Endothelial cell of umbilical vein (primary cell): ENCODE measurements at regions not wholly inside any gene's neighbourhood (a gene's known extent, or its start where the extent isn't known, plus 50 kb on each side); places are given as distances from the start of the nearest gene placed in this dataset.

Source experiments
- BruUV-seq: library from RNA; stranded (reverse); fragments of 400-500 nt; replicated peaks from 2 replicates; lab custom pipeline; 2021; lab: Mats Ljungman, UMichigan
- CTCF ChIA-PET: fragments of 300-600, 350-600 bp; sonication (Branson Sonifier 250); formaldehyde crosslinking; loops from one replicate; lab custom pipeline; 2021; ENCODE audit warnings: antibody characterized with exemption, inconsistent platforms; lab: Charles Lee
- POLR2A ChIA-PET: fragments of 300-600, 350-600 bp; sonication (Branson Sonifier 250); formaldehyde crosslinking; loops from one replicate; lab custom pipeline; 2021; ENCODE audit warnings: antibody characterized with exemption, inconsistent platforms; lab: Charles Lee
- DNase-seq: peaks from one replicate; pipeline ENCODE4 v3.0.0-alpha.2; 2011; ENCODE audit warnings: low read depth, low spot score
- FAIRE-seq: peaks from 2 replicates; lab custom pipeline; 2011; peaks lifted over from hg19 to GRCh38; lab: Jason Lieb, UNC
- H2AFZ ChIP-seq: 2 replicates; pipeline ENCODE4 v1.6.0; 2012; ENCODE audit warnings: low read depth, low read length, control low read depth, inconsistent platforms
- H3K27ac ChIP-seq: 2 replicates; pipeline ENCODE4 v1.5.1; 2011; ENCODE audit warnings: low read depth, mild to moderate bottlenecking, control low read depth, low read length, moderate library complexity; ENCODE audit not compliant: insufficient read depth
- H3K27me3 ChIP-seq, 2 experiments: 2 replicates each; pipeline versions ENCODE4 v1.6.0 to v1.6.1; 2011; ENCODE audit warnings: low read length in 2 of 2, mixed read lengths in 1 of 2; ENCODE audit not compliant: control insufficient read depth in 2 of 2, insufficient read depth in 2 of 2
- H3K36me3 ChIP-seq, 2 experiments: 2 replicates in 1 of 2; 3 replicates in 1 of 2; pipeline ENCODE4 v1.5.1; 2011; ENCODE audit warnings: low read length in 2 of 2, mild to moderate bottlenecking in 1 of 2, moderate library complexity in 1 of 2; ENCODE audit not compliant: control insufficient read depth in 2 of 2, insufficient read depth in 2 of 2; ENCODE audit errors: extremely low read depth in 1 of 2
- H3K4me1 ChIP-seq: 3 replicates; pipeline ENCODE4 v1.5.1; 2011; ENCODE audit warnings: mild to moderate bottlenecking, low read length; ENCODE audit not compliant: control insufficient read depth, insufficient read depth; ENCODE audit errors: extremely low read depth
- H3K4me2 ChIP-seq: 2 replicates; pipeline ENCODE4 v1.6.1; 2011; ENCODE audit warnings: low read length, control low read depth, mixed read lengths; ENCODE audit not compliant: insufficient read depth
- H3K4me3 ChIP-seq, 3 experiments: fragments of 200-600 bp in 1 of 3; sonication (generic), shearing (Covaris generic) in 1 of 3; replicated peaks in 1 of 3; 2 replicates each; pipeline ENCODE4 v1.5.1; 2011 to 2016; ENCODE audit warnings: control low read depth in 3 of 3, low read length in 3 of 3, mild to moderate bottlenecking in 2 of 3, inconsistent platforms in 1 of 3, low read depth in 1 of 3, moderate library complexity in 1 of 3; ENCODE audit not compliant: insufficient read depth in 1 of 3
- H3K79me2 ChIP-seq: 2 replicates; pipeline ENCODE4 v1.6.0; 2012; ENCODE audit warnings: low read length, inconsistent platforms; ENCODE audit not compliant: control insufficient read depth, insufficient read depth
- H3K9ac ChIP-seq: replicated peaks from 2 replicates; pipeline ENCODE3; 2011; ENCODE audit warnings: low read length, control low read depth; ENCODE audit not compliant: insufficient read depth; ENCODE audit errors: extremely low read depth
- H3K9me1 ChIP-seq: replicated peaks from 3 replicates; pipeline ENCODE4 v1.6.0; 2011; ENCODE audit warnings: mild to moderate bottlenecking, low read length; ENCODE audit not compliant: control insufficient read depth, insufficient read depth; ENCODE audit errors: extremely low read depth
- H3K9me3 ChIP-seq: replicated peaks from 2 replicates; pipeline ENCODE4 v1.5.1; 2012; ENCODE audit warnings: low read length, inconsistent platforms; ENCODE audit not compliant: control insufficient read depth, insufficient read depth
- H4K20me1 ChIP-seq: replicated peaks from 2 replicates; pipeline ENCODE3; 2011; ENCODE audit warnings: mild to moderate bottlenecking, low read length; ENCODE audit not compliant: control insufficient read depth, insufficient read depth; ENCODE audit errors: extremely low read depth
- CTCF ChIP-seq, 2 donors: IDR thresholded peaks; 1 replicate in 1 of 2; 2 replicates in 1 of 2; pipeline ENCODE4 v1.5.1; 2011; ENCODE audit warnings: low read length in 2 of 2, mild to moderate bottlenecking in 2 of 2, moderate library complexity in 2 of 2, control low read depth in 1 of 2, inconsistent platforms in 1 of 2, low read depth in 1 of 2; ENCODE audit not compliant: insufficient read depth in 1 of 2; ENCODE audit errors: extremely low read depth in 1 of 2
- EZH2 ChIP-seq: IDR thresholded peaks from 2 replicates; pipeline ENCODE4 v1.6.1; 2012; ENCODE audit warnings: borderline replicate concordance, low read depth, mild to moderate bottlenecking, moderate library complexity, low read length, inconsistent platforms; ENCODE audit not compliant: severe bottlenecking
- FOS ChIP-seq: IDR thresholded peaks from 2 replicates; pipeline ENCODE4 v1.6.1; 2011; ENCODE audit warnings: mild to moderate bottlenecking, low read length, moderate library complexity, borderline replicate concordance; ENCODE audit not compliant: insufficient read depth
- GATA2 ChIP-seq: IDR thresholded peaks from 2 replicates; pipeline ENCODE4 v1.7.0; 2011; ENCODE audit warnings: low read depth, mild to moderate bottlenecking, moderate library complexity, mixed read lengths, low read length; ENCODE audit not compliant: insufficient read length, insufficient read depth
- JUN ChIP-seq: IDR thresholded peaks from 2 replicates; pipeline ENCODE4 v1.6.1; 2011; ENCODE audit warnings: borderline replicate concordance, low read depth; ENCODE audit not compliant: insufficient read length, insufficient read depth
- MAX ChIP-seq: IDR thresholded peaks from 2 replicates; pipeline ENCODE4 v1.6.1; 2011; ENCODE audit not compliant: insufficient read depth, insufficient read length
- MYC ChIP-seq: IDR thresholded peaks from one replicate; pipeline ENCODE4 v1.6.1; 2011; ENCODE audit warnings: mild to moderate bottlenecking, low read depth, low read length
- POLR2A ChIP-seq: IDR thresholded peaks from 2 replicates; pipeline ENCODE4 v1.6.1; 2012; ENCODE audit warnings: low read depth, mild to moderate bottlenecking, control low read depth, low read length
- POLR2AphosphoS5 ChIP-seq: IDR thresholded peaks from 2 replicates; pipeline ENCODE4 v1.6.1; 2012; ENCODE audit warnings: low read depth, mild to moderate bottlenecking, control low read depth, low read length, moderate library complexity; ENCODE audit not compliant: insufficient read depth
- dilution Hi-C: fragments of 300-500 bp; cut with MboI; formaldehyde crosslinking; loops from one replicate; pipeline ENCODE4 v1.15.0; 2019; ENCODE audit warnings: low sequenced_read_pairs; ENCODE audit not compliant: extremely low pct_ligation_motif_present
- intact Hi-C: fragments of 100-400 bp; cut with micrococcal nuclease; formaldehyde crosslinking; loops from one replicate; pipeline ENCODE4 v1.10.0; 2022

- intact Hi-C loops (no loop called here), dilution Hi-C loops (no loop called here)
- Histone ChIP-seq H3K4me3 (no peak overlapping the region), H3K9me3 (no peaks in the 10 kb centered on the region), H3K4me1 (no peaks in the 10 kb centered on the region), H3K9me1 (no peaks in the 10 kb centered on the region), H3K9ac (no peak overlapping the region), H3K27me3 (no peaks in the 10 kb centered on the region), H3K79me2 (no peaks in the 10 kb centered on the region), H3K27ac (no peak overlapping the region), H3K4me2 (no peak overlapping the region), H3K36me3 (no peaks in the 10 kb centered on the region), H2AFZ (no peak overlapping the region), H4K20me1 (no peaks in the 10 kb centered on the region)
- ChIA-PET POLR2A (no interaction called here), CTCF (interaction anchor here (1.4 kb wide), 1 partner anchor 9 kb away, joined by 5 read pairs; no protein-coding TSS in a partner anchor)
- TF ChIP-seq MYC, result no peak
- no peak for TF ChIP-seq JUN
- TF ChIP-seq GATA2, result no peak
- TF ChIP-seq POLR2A, result no peak
- no peak for TF ChIP-seq EZH2
- TF ChIP-seq MAX, result no peak
- TF ChIP-seq POLR2AphosphoS5, result no peak
- no peak for TF ChIP-seq FOS
- TF ChIP-seq CTCF (IDR thresholded peaks at IDR 0.05; ENCODE audit: extremely low read depth in 1 of 2, insufficient read depth in 1 of 2, low read depth in 1 of 2, low read length in 2 of 2), result no peak
- no TSS peak for BruUV-seq
- no peak for FAIRE-seq
- DNase-seq, result no peak
These were observed 62.1 kb downstream of the CRPPA start for GRCh38 chr7:16359216-16359615.
